Smooth muscle cell (in vitro differentiated cells): ENCODE measurements at regions not wholly inside any gene's neighbourhood (a gene's known extent, or its start where the extent isn't known, plus 50 kb on each side); places are given as distances from the start of the nearest gene placed in this dataset.

Experiments used
- DNase-seq: peaks from one replicate; lab custom pipeline; 2025; ENCODE audit not compliant: unreplicated experiment; lab: John Stamatoyannopoulos, UW
- H2AFZ ChIP-seq: fragments of 200-600 bp; sonication (generic); 2 replicates; pipeline ENCODE4 v1.6.0; 2016; ENCODE audit warnings: antibody characterized with exemption, low read depth, mild to moderate bottlenecking
- H3F3A ChIP-seq: fragments of 200-600 bp; sonication (generic); 2 replicates; pipeline ENCODE4 v1.6.0; 2017; ENCODE audit warnings: antibody characterized with exemption, low read depth
- H3K27ac ChIP-seq: fragments of 200-600 bp; sonication (generic); 2 replicates; pipeline ENCODE4 v1.5.1; 2016; ENCODE audit warnings: low read depth, mild to moderate bottlenecking
- H3K27me3 ChIP-seq: fragments of 200-600 bp; sonication (generic); 2 replicates; pipeline ENCODE4 v1.6.1; 2016; ENCODE audit warnings: low read depth, mild to moderate bottlenecking
- H3K36me3 ChIP-seq: fragments of 200-600 bp; sonication (generic); 2 replicates; pipeline ENCODE4 v1.5.1; 2016; ENCODE audit warnings: low read depth
- H3K4me1 ChIP-seq: fragments of 200-600 bp; sonication (generic); 2 replicates; pipeline ENCODE4 v1.5.1; 2016; ENCODE audit warnings: low read depth
- H3K4me2 ChIP-seq: fragments of 200-600 bp; sonication (generic); 2 replicates; pipeline ENCODE4 v1.6.0; 2016; ENCODE audit warnings: mild to moderate bottlenecking
- H3K4me3 ChIP-seq: fragments of 200-600 bp; sonication (generic); 2 replicates; pipeline ENCODE4 v1.5.1; 2016; ENCODE audit warnings: mild to moderate bottlenecking
- H3K79me2 ChIP-seq: fragments of 200-600 bp; sonication (generic); 2 replicates; pipeline ENCODE4 v1.6.0; 2016; ENCODE audit warnings: low read depth, mild to moderate bottlenecking
- H3K9ac ChIP-seq: fragments of 200-600 bp; sonication (generic); 2 replicates; pipeline ENCODE4 v1.6.0; 2016; ENCODE audit warnings: low read depth
- H3K9me3 ChIP-seq: fragments of 200-600 bp; sonication (generic); replicated peaks from 2 replicates; pipeline ENCODE4 v1.5.1; 2016; ENCODE audit warnings: low read depth
- H4K20me1 ChIP-seq: fragments of 200-600 bp; sonication (generic); 2 replicates; pipeline ENCODE4 v1.6.0; 2016; ENCODE audit warnings: low read depth
- WGBS: methylation state at CpG from one replicate; pipeline ENCODE4 v1.1.7; 2016; ENCODE audit warnings: low lambda C conversion rate; 5-methylcytosine and 5-hydroxymethylcytosine counted together
- TF ChIP-seq, protein P1 (sequence below): fragments of 200-600 bp; sonication (generic); IDR thresholded peaks from 2 replicates; pipeline ENCODE4 v1.5.1; 2017; ENCODE audit warnings: borderline replicate concordance, mild to moderate bottlenecking, antibody characterized with exemption; ENCODE audit not compliant: insufficient read depth, poor library complexity, severe bottlenecking

- Histone ChIP-seq H3K9me3 (no peaks in the 10 kb centered on the region), H2AFZ (no peak overlapping the region), H3K79me2 (no peaks in the 10 kb centered on the region), H3K4me2 (no peak overlapping the region), H3F3A (no peaks in the 10 kb centered on the region), H3K27me3 (no peaks in the 10 kb centered on the region), H3K4me1 (no peaks in the 10 kb centered on the region), H3K36me3 (no peaks in the 10 kb centered on the region), H3K27ac (no peak overlapping the region), H4K20me1 (no peaks in the 10 kb centered on the region), H3K9ac (no peak overlapping the region), H3K4me3 (no peak overlapping the region)
- TF ChIP-seq, protein P1, sequence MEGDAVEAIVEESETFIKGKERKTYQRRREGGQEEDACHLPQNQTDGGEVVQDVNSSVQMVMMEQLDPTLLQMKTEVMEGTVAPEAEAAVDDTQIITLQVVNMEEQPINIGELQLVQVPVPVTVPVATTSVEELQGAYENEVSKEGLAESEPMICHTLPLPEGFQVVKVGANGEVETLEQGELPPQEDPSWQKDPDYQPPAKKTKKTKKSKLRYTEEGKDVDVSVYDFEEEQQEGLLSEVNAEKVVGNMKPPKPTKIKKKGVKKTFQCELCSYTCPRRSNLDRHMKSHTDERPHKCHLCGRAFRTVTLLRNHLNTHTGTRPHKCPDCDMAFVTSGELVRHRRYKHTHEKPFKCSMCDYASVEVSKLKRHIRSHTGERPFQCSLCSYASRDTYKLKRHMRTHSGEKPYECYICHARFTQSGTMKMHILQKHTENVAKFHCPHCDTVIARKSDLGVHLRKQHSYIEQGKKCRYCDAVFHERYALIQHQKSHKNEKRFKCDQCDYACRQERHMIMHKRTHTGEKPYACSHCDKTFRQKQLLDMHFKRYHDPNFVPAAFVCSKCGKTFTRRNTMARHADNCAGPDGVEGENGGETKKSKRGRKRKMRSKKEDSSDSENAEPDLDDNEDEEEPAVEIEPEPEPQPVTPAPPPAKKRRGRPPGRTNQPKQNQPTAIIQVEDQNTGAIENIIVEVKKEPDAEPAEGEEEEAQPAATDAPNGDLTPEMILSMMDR: no peak
- no peak for DNase-seq
- WGBS: 74% methylated on average over 5 of the region's 5 CpGs
These were observed 255.3 kb downstream of the SH3BP4 start for GRCh38 chr2:235206980-235207579.

DNA sequence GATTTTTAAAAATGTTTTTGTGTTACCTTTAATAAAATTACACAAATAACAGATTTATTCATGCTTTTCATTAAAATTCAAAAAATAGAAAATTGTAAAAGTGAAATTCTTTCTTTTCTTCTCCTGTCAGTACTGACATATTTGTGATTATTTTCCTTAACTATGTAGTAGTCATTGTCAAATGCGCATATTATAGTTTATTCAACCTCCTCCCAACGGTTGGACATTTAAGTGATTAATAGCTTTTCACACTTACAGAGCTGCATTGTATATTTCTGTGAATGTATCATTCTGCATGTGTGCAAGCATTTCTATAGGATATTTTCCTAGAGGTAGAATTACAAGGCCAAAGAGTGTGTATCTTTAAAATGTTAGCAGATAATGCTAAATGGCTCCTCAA, 259.2 kb downstream of the SH3BP4 start:
- Histone ChIP-seq H2AFZ (no peak overlapping the region), H3F3A (no peaks in the 10 kb centered on the region), H3K27me3 (no peaks in the 10 kb centered on the region), H3K79me2 (no peaks in the 10 kb centered on the region), H3K4me3 (no peak overlapping the region), H3K9me3 (no peaks in the 10 kb centered on the region), H4K20me1 (no peaks in the 10 kb centered on the region), H3K4me2 (no peak overlapping the region), H3K9ac (no peak overlapping the region), H3K4me1 (no peaks in the 10 kb centered on the region), H3K27ac (no peak overlapping the region), H3K36me3 (no peaks in the 10 kb centered on the region)
- no peak for DNase-seq
- TF ChIP-seq, protein P1: no peak
- WGBS: 41% methylated on average over 2 of the region's 2 CpGs

DNA sequence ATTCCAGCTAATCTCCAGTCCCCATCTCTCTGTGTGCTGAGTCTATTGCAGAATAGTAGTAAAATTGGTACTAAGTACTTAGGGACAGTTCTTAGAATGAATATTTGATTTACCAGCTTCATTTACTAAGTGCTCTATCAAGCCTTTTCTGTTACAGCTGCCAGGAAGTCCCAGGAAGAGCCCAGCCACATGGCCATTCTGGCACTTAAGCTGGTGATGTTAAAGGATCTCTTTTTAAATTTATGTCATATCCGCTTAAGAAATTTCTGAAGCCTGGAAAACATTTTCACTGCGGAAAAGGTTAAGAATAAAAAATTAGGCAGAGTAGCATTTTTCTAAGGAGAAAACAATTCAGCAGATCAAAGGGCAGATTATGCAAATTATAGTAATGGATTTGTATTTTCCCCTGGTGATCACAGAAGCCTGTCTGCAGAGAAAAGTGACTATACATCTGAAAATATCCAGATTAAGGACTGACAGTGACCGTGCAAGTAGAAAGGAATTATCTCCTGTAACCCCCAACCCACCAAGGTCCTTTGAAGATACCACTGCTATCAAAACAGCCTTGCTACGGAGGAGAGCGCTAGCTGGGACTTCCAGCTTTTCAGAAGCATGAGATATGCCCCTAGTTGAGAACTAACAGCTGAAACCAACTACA, 260.8 kb downstream of the SH3BP4 start:
- H4K20me1 ChIP-seq: no peaks in the 10 kb centered on the region
- peak overlapping the region; percentile 15 for H2AFZ ChIP-seq
- TF ChIP-seq, protein P1: no peak
- no peaks in the 10 kb centered on the region for H3K36me3 ChIP-seq
- no peak overlapping the region for H3K4me2 ChIP-seq
- 42% methylated on average over 5 of the region's 5 CpGs for WGBS
- no peaks in the 10 kb centered on the region for H3F3A ChIP-seq
- H3K79me2 ChIP-seq: no peaks in the 10 kb centered on the region
- no peaks in the 10 kb centered on the region for H3K27me3 ChIP-seq
- no peak overlapping the region for H3K27ac ChIP-seq
- no peak overlapping the region for H3K9ac ChIP-seq
- no peaks in the 10 kb centered on the region for H3K9me3 ChIP-seq
- H3K4me1 ChIP-seq: no peaks in the 10 kb centered on the region
- no peak overlapping the region for H3K4me3 ChIP-seq
- DNase-seq: no peak

GRCh38 chr2:235215248-235215647, 263.4 kb downstream of the SH3BP4 start:
- 89% methylated on average over 5 of the region's 5 CpGs for WGBS
- TF ChIP-seq, protein P1: no peak
- H3K36me3 ChIP-seq: no peaks in the 10 kb centered on the region

More at GRCh38 chr2:235215248-235215647, 263.4 kb downstream of the SH3BP4 start:
- Histone ChIP-seq H3K27ac (no peak overlapping the region), H3K9ac (no peak overlapping the region), H3K27me3 (no peaks in the 10 kb centered on the region), H4K20me1 (no peaks in the 10 kb centered on the region), H3K79me2 (no peaks in the 10 kb centered on the region), H3K9me3 (no peaks in the 10 kb centered on the region), H3K4me1 (no peaks in the 10 kb centered on the region), H3F3A (no peaks in the 10 kb centered on the region), H3K4me2 (no peak overlapping the region), H2AFZ (no peak overlapping the region), H3K4me3 (no peak overlapping the region)
- DNase-seq: no peak
